ENCODE measurements at regions not wholly inside any gene's neighbourhood (a gene's known extent, or its start where the extent isn't known, plus 50 kb on each side); places are given as distances from the start of the nearest gene placed in this dataset.
"Not testable (repeated sequence)": the region's sequence is repeated elsewhere in the genome, so short reads cannot be mapped to it uniquely, and the experiment has no call there.

GRCh38 chr1:196160066-196160795 is 448.0 kb downstream of the KCNT2 start:
- TF ChIP-seq CTCF (IDR thresholded peaks at IDR 0.05): no peak
- no peak overlapping the region for H3K4me3 ChIP-seq

DNA sequence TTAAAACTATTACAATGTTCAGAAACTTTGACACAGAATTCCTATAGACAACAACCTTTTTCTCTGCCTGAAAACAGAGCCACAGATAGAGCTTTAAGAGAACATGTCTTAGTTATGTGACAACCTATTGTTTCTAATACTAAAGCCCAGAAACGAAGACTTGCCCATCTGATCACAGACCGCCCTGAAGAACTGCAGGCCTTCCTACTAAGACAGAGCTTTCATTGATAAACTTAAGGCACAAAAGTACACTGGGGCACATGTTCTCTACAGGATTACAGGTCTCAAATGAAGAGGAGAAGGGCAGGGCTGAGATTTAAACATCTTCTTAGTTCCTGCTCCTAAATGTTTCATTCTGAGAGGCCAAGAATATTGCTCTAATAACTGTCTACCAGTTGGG is 452.7 kb downstream of the KCNT2 start:
- DNase-seq (ENCODE audit: low spot score): no peak
- no peak overlapping the region for H3K4me3 ChIP-seq
- no peak overlapping the region for H3K27ac ChIP-seq
- TF ChIP-seq CTCF (IDR thresholded peaks at IDR 0.05): no peak

More at GRCh38 chr1:196160066-196160795, 448.0 kb downstream of the KCNT2 start:
- no peak overlapping the region for H3K27ac ChIP-seq
- DNase-seq (ENCODE audit: low spot score): no peak

- no peak for DNase-seq (ENCODE audit: low spot score)
- TF ChIP-seq CTCF (IDR thresholded peaks at IDR 0.05): no peak
- no peak overlapping the region for H3K27ac ChIP-seq
Observed at GRCh38 chr1:196152975-196153374, 455.3 kb downstream of the KCNT2 start.

GRCh38 chr1:196152086-196152485 is 456.2 kb downstream of the KCNT2 start:
- H3K4me3 ChIP-seq: no peak overlapping the region
- no peak for TF ChIP-seq CTCF (IDR thresholded peaks at IDR 0.05)
- H3K27ac ChIP-seq: no peak overlapping the region
- DNase-seq (ENCODE audit: low spot score): no peak

More at GRCh38 chr1:196152975-196153374, 455.3 kb downstream of the KCNT2 start:
- H3K4me3 ChIP-seq: no peak overlapping the region

DNA sequence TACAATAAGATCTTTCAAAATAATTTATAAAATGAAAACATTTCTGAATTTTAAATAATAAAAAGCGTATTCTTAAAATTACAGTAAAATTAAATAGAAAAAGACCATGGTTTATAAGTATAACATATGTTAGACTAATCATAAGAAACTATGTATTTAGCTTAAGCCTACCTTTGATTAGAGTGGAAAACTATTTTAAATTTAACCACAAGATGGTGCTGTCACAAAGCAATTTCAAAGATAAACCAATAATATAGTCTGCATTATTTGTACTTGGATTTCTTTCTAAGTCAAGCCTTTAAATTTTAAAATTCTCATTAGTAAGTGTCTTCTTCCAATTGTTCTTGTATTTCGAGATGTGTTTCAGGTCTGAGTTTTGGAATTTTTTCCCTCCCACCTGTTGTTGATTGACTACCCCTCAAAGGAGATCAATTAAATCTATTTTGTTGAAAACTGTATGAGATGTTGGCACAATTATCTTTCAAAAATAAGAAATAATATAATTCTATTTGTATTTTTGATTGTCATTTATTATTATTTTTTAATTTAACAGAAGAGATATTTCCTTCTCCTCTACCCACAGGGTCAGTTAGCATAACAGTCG is 459.8 kb downstream of the KCNT2 start:
- Histone ChIP-seq H3K4me3 (no peak overlapping the region), H3K27ac (no peak overlapping the region)
- TF ChIP-seq CTCF (IDR thresholded peaks at IDR 0.05): peak; percentile 27
- no peak for DNase-seq (ENCODE audit: low spot score)

- no peak for DNase-seq (ENCODE audit: low spot score)
- H3K27ac ChIP-seq: no peak overlapping the region
- H3K4me3 ChIP-seq: no peak overlapping the region
- no peak for TF ChIP-seq CTCF (IDR thresholded peaks at IDR 0.05)
Observed at GRCh38 chr1:196147530-196147929, 460.7 kb downstream of the KCNT2 start.

DNA sequence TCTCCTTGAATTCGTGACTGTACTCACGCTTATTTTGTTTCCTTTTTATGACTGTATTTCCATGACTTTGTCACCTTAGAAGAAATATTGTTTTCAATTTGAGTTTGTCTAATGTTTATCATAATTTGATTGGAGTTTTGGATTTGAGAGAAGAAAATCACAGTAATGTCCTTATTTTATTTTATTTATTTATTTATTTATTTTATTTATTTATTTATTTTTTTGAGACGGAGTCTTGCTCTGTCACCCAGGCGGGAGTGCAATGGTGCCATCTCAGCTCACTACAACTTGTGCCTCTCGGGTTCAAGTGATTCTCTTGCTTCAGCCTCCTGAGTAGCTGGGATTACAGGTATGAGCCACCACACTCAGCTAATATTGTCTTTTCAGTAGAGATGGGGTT is 463.1 kb downstream of the KCNT2 start:
- not testable (repeated sequence) for DNase-seq (ENCODE audit: low spot score); H3K4me3 ChIP-seq; H3K27ac ChIP-seq
